ENCODE measurements at regions not wholly inside any gene's neighbourhood (a gene's known extent, or its start where the extent isn't known, plus 50 kb on each side); places are given as distances from the start of the nearest gene placed in this dataset.
A peak's percentile ranks its signal among the peaks of the same experiment; 100 is the strongest.

DNA sequence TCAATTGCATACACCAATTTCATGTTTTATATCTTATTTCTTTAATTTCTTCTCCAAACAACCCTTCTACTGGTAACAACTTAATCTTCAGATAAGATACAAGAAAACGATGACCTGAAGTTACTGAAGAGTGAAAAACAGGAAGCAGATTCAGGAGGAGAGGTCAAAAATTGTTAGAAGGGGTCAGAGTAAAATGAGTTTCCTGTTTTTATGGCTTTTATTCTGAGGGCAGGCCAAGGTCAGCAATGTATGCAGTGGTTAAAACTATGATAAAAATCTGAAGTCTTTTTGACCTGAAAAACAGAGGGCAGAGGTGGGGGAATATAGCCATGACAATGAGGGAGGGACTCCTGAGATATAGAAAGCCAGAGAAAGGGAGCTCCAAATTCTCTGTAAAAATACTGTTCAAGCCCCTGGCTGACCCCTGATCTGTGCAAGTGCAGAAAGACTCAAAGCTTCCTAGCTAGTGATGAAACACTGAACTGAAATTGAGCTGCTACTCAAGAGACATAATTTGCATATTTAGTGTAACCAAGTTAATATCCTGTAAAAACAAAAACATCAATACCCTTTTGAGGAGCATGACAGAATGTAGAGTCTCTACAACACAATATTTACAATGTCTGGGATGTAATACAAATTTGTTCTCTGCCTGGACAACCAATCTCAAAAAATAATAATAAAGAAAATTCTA, 514.3 kb upstream of the SEL1L start:
- no peak for DNase-seq (ENCODE audit: low spot score)

- DNase-seq (ENCODE audit: low spot score): no peak
Observed at GRCh38 chr14:82052778-82053177, 519.1 kb upstream of the SEL1L start.

- no peak for DNase-seq (ENCODE audit: low spot score)
Observed at GRCh38 chr14:82055515-82056115, 522.0 kb upstream of the SEL1L start.

DNA sequence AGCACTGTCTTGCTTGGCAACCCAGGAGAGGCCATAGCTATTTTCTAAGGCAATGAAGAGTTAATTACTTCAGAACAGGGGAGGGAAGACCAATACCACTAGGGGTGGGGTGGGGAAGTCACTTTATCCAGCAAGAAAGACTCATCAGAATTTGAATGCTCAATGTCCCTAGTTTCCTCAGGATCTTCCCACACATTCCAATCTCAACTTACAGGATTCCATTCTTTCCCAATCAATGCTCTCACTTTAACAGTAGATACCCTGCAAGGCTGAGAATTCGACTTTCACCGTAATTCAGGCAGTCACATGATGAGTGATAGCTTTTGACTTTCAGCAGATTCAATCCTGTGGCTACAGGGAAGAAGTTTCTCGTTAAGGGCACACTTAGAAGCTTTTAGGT, 526.6 kb upstream of the SEL1L start:
- DNase-seq (ENCODE audit: low spot score): no peak

DNA sequence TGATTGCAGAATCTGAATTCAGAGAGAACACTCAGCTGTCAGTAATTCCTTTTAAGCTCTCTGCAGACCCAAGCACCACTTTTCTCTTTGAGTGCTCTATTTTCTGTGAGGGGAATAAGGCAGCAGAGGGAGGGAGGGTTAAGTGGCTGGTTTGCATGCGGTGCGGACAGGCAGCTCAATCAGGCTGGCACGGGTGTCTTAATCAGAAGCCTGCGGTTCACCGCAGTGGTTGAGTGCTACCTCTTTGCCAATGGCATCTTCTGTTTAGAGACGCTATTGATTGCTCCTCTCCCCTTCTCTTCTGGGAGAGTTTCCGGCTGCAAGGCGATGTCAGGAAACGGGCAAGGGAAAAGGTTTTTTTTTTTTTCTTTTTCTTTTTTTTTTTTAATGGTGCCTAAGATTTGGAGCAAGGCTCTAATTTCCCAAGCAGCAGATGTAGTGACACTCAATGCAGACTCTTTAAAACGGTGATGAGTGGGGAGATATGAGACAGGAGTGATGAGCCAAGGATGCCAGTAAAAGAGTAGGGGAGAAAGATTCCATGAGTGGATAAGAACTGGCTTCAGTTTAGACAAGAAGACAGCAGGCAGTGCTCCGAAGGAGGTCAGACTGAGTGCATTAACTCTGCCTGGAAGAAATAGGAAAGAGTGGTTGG, 533.7 kb upstream of the SEL1L start:
- DNase-seq (ENCODE audit: low spot score): no peak

DNA sequence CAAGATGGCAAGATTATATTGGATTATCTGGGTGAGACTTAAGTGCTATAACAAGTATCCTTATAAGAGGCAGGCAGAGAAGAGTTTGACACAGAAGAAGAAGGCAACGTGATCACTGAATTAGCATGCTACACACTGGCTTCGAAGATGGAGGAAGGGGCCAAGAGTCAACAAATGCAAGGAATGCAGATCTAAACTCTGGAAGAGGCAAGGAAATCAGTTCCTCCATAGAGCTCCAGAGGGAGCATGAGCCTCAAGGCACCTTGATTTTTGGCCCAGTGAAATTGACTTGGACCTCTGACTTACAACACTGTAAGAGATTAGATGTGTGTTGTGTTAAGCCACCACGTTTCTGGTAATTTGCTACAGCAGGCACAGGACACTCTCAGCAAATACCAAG, 536.4 kb upstream of the SEL1L start:
- no peak for DNase-seq (ENCODE audit: low spot score)

- no peak for DNase-seq (ENCODE audit: low spot score)
Observed at GRCh38 chr14:82070753-82071152, 537.1 kb upstream of the SEL1L start.

GRCh38 chr14:82073547-82073946, 539.9 kb upstream of the SEL1L start:
- no peak for DNase-seq (ENCODE audit: low spot score)

- peak; percentile 5 for DNase-seq (ENCODE audit: low spot score)
Observed at GRCh38 chr14:82075566-82075965, 541.9 kb upstream of the SEL1L start.

GRCh38 chr14:82079553-82079952, 545.9 kb upstream of the SEL1L start:
- no peak for DNase-seq (ENCODE audit: low spot score)

- no peak for DNase-seq (ENCODE audit: low spot score)
Observed at GRCh38 chr14:82080370-82080769, 546.7 kb upstream of the SEL1L start.

GRCh38 chr14:82084813-82085212, 551.2 kb upstream of the SEL1L start:
- no peak for DNase-seq (ENCODE audit: low spot score)

GRCh38 chr14:82091097-82091496, 557.4 kb upstream of the SEL1L start:
- DNase-seq (ENCODE audit: low spot score): no peak

DNA sequence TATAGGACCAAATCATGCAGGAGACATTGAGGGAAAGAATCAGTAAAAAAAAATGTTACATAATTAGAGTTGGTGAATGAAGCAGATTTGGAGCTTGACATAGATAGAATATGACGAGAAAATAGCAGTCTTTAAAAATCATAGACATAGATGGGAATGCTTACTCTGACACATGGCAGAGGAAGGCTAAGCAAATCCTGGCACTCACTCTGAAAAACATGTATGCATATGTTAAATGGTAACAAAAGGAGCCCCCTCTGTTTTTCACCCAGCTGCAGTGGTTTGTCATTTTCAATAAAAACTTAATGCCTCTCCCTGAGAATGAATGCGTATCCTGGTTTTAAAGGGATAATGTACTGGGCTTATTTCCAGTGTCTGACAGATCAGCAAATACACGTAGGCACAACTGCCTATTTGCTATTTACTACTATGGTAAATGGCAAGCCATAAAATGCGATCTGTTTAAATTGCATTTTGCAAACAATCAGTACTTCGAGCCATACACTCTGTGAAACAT, 561.2 kb upstream of the SEL1L start:
- DNase-seq (ENCODE audit: low spot score): no peak

DNA sequence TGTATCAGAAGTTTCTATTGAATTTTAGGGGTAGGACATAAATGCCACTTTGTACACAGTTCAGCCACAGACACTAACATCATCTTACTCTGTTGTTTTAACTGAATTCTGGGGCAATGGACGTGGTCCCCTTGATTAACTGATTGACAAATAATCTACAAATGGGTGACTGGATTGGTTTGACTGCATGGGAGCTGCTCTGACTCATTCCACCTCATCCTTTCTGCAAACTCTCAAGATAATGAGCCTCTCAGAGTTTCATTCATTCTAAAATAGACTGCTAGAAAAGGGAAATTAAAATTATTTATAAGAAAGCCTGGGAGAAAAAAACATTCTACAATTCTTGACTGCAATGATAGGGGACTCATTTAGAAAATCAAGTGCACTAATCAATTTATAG, 570.4 kb upstream of the SEL1L start:
- DNase-seq (ENCODE audit: low spot score): no peak

DNA sequence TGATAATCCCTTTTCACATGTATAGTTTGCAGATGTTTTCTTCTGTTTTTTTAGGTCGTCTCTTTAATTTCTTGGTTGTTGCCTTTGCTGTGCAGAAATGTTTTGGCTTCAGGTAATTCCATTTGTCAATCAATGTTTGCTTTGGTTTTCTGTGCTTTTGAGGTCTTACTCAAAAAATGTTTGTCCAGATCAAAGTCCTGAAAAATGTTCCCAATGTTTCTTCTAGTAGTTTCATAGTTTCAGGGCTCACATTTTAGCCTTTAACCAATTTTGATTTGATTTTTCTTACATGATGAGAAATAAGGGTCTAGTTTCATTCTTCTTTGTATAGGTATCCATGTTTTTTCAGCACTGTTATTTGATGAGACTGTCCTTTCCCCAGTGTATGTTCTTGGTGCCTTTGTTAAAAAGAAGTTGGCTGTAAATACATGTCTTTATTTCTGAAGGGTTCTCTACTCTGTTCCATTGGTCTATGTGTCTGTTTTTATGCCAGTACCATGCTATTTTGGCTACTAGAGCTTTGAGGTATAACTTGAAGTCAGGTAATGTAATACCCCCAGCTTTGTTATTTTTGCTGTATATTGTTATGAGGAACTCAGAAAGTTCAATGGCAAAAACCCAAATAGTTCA, 578.7 kb upstream of the SEL1L start:
- DNase-seq (ENCODE audit: low spot score): no peak

- DNase-seq (ENCODE audit: low spot score): no peak
Observed at GRCh38 chr14:82113007-82113406, 579.4 kb upstream of the SEL1L start.

DNA sequence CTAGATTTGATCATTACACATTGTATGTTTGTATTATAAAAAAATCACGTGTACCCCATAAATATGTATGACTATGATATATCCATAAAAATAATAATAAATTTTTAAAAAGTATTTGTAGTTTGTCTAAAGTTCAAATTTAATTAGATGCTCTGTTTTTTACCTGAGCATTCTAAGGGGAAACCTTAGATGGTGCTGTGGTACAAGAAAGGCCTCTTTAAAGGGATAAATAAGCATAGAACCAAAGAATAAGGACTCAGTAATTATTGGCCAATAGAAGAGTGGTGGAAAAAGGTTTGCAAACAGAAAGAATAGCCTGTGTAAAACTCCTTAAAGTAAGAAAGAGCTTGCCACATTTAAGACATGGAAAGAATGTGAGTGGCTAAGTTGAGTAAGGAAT, 580.1 kb upstream of the SEL1L start:
- no peak for DNase-seq (ENCODE audit: low spot score)

DNA sequence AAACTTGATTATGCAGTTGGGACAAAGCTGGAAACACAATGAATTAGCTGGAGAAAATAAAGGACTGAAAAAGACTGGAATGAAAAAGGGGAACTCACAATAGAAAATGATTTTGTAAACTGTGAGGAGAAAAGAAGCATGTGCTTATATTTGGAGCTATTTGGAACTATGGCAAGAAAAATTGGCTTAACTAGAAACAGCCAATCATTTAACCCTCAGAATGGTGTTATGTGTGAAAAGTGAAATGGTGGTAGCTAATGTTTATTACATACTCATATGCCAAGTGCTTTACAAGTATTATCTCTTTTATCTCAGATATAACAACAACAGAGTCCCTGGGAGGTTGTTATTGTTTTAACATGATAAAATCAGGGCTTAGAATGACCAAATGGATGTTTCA, 583.1 kb upstream of the SEL1L start:
- no peak for DNase-seq (ENCODE audit: low spot score)

GRCh38 chr14:82122655-82123054, 589.0 kb upstream of the SEL1L start:
- no peak for DNase-seq (ENCODE audit: low spot score)

DNA sequence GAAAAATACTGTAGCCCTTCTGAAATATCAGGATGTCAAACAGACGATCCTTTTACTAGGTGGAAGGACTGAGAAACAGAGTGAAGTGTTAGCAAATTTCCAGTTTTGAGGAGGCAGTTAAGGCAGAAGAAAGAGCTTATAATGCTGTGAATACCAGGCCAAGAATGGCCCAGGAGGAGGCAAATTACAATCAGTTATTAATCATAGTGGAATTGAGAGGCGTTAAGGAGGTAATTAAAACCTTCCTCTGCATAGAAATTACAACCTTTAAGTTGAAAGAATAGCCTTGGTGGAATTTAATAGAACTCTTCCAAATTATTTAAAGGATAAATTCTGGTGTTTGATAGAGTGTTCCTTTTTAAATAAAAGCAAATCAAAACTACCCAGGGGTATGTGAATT, 590.9 kb upstream of the SEL1L start:
- no peak for DNase-seq (ENCODE audit: low spot score)

DNA sequence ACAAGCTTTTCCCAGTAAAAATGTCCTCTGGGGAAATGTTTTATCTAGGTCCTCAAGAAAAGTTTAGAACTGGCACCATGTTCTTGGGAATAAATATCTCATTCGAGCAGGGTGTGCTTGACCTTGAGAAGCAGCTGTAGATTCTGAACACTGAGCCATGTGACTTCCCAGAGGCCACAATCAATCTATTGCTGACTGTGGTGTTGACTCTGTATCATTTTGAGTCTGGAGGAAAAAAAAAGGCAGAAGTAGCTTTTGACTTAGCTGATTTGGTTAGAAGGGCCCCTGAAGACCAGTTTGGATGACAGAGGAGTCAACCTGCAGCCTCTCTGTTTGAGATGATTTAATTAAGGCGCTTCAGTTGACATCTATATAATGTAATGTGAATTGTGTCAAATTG, 592.4 kb upstream of the SEL1L start:
- DNase-seq (ENCODE audit: low spot score): no peak

DNA sequence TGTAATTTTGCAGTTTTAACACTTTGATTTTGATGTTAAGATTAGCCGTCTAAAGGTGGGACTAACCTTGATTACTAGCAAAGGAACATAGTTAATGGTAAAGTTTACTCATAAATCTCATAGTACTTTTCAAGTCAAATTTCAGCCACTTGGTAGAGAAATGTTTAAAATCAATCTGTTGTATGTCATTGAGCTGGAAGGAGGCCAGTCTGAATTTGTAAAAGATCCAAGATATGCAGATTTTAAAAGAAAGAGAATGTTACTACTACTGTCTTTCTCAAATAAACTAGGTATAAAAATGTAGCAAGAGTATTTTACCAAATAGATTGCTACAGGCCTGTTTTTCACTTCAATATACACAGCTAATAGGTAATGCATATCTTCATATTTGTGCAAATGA, 600.8 kb upstream of the SEL1L start:
- DNase-seq (ENCODE audit: low spot score): no peak

Data from Ammon's horn (tissue), 1 donor.